ENCODE measurements at regions not wholly inside any gene's neighbourhood (a gene's known extent, or its start where the extent isn't known, plus 50 kb on each side); places are given as distances from the start of the nearest gene placed in this dataset.

GRCh38 chr12:124143726-124144125 is 151.2 kb upstream of the RFLNA start:
- H2BK12ac ChIP-seq (ENCODE audit: low read length) = no peak overlapping the region
- H3K4me1 ChIP-seq (ENCODE audit: control insufficient read depth in 2 of 2, insufficient read depth in 1 of 2, low read depth in 1 of 2, low read length in 2 of 2) = peaks cover 6 to 16% of the 10 kb centered on the region in 2 donors
- no peak overlapping the region for H3K4me2 ChIP-seq (ENCODE audit: insufficient read depth, low read length, poor library complexity, severe bottlenecking)
- no peak overlapping the region for H4K91ac ChIP-seq (ENCODE audit: low read depth, low read length, poor library complexity)
- H3K18ac ChIP-seq (ENCODE audit: low read length) = no peak overlapping the region
- H3K9me3 ChIP-seq (replicated peaks in 1 of 2; ENCODE audit: control insufficient read depth in 2 of 2, insufficient read depth in 1 of 2, low read depth in 1 of 2, low read length in 2 of 2) = peaks cover 4 to 26% of the 10 kb centered on the region in 2 donors
- no peak overlapping the region for H2BK15ac ChIP-seq (ENCODE audit: low read length)
- H3K27me3 ChIP-seq (ENCODE audit: control insufficient read depth in 3 of 3, insufficient read depth in 3 of 3, low read depth in 1 of 3, low read length in 3 of 3) = no peaks in the 10 kb centered on the region
- no peak overlapping the region for H3K4ac ChIP-seq (ENCODE audit: low read length)
- no peak overlapping the region for H3K23ac ChIP-seq (ENCODE audit: low read depth, low read length, poor library complexity)
- no peaks in the 10 kb centered on the region for H3K79me1 ChIP-seq (ENCODE audit: low read depth, low read length)
- no peak overlapping the region for H3K9ac ChIP-seq (ENCODE audit: low read depth, low read length, poor library complexity)
- WGBS, 2 donors (ENCODE audit: extremely low coverage in 2 of 2, insufficient read length in 2 of 2, insufficient replicate concordance in 1 of 2) = no CpG with 5 or more reads among the region's 5 CpGs
- H2BK5ac ChIP-seq (ENCODE audit: low read length) = no peak overlapping the region
- H3K27ac ChIP-seq (replicated peaks; ENCODE audit: low read length) = no peak overlapping the region
- no peak overlapping the region for H2AFZ ChIP-seq (ENCODE audit: low read length)
- no peak overlapping the region for H2AK5ac ChIP-seq (ENCODE audit: low read depth, low read length)
- no peaks in the 10 kb centered on the region for H3K36me3 ChIP-seq (replicated peaks in 1 of 2; ENCODE audit: control insufficient read depth in 2 of 2, insufficient read depth in 2 of 2, low read length in 2 of 2)
- H3K4me3 ChIP-seq (ENCODE audit: low read length in 2 of 2) = no peak overlapping the region
- H2BK120ac ChIP-seq (ENCODE audit: low read depth, low read length) = no peak overlapping the region
- no peak overlapping the region for H3K14ac ChIP-seq (ENCODE audit: low read length)
- no peak overlapping the region for H4K8ac ChIP-seq (ENCODE audit: low read depth, low read length)
- no peak for DNase-seq (ENCODE audit: low spot score)

GRCh38 chr12:124144531-124145194 is 150.2 kb upstream of the RFLNA start:
- Histone ChIP-seq H3K36me3 (replicated peaks in 1 of 2; ENCODE audit: control insufficient read depth in 2 of 2, insufficient read depth in 2 of 2, low read length in 2 of 2) (no peaks in the 10 kb centered on the region), H4K91ac (ENCODE audit: low read depth, low read length, poor library complexity) (no peak overlapping the region), H3K23ac (ENCODE audit: low read depth, low read length, poor library complexity) (no peak overlapping the region), H2BK5ac (ENCODE audit: low read length) (no peak overlapping the region), H4K8ac (ENCODE audit: low read depth, low read length) (no peak overlapping the region), H3K4ac (ENCODE audit: low read length) (no peak overlapping the region), H3K27ac (replicated peaks; ENCODE audit: low read length) (no peak overlapping the region), H3K18ac (ENCODE audit: low read length) (no peak overlapping the region), H2AFZ (ENCODE audit: low read length) (no peak overlapping the region), H3K9me3 (replicated peaks in 1 of 2; ENCODE audit: control insufficient read depth in 2 of 2, insufficient read depth in 1 of 2, low read depth in 1 of 2, low read length in 2 of 2) (peaks cover 4 to 33% of the 10 kb centered on the region in 2 donors), H3K79me1 (ENCODE audit: low read depth, low read length) (no peaks in the 10 kb centered on the region), H3K9ac (ENCODE audit: low read depth, low read length, poor library complexity) (no peak overlapping the region), H3K14ac (ENCODE audit: low read length) (no peak overlapping the region), H3K4me1 (ENCODE audit: control insufficient read depth in 2 of 2, insufficient read depth in 1 of 2, low read depth in 1 of 2, low read length in 2 of 2) (peaks cover 6 to 16% of the 10 kb centered on the region in 2 donors), H2BK120ac (ENCODE audit: low read depth, low read length) (no peak overlapping the region), H2BK12ac (ENCODE audit: low read length) (no peak overlapping the region), H3K27me3 (ENCODE audit: control insufficient read depth in 3 of 3, insufficient read depth in 3 of 3, low read depth in 1 of 3, low read length in 3 of 3) (no peaks in the 10 kb centered on the region), H3K4me2 (ENCODE audit: insufficient read depth, low read length, poor library complexity, severe bottlenecking) (no peak overlapping the region), H2BK15ac (ENCODE audit: low read length) (no peak overlapping the region), H2AK5ac (ENCODE audit: low read depth, low read length) (no peak overlapping the region), H3K4me3 (ENCODE audit: low read length in 2 of 2) (no peak overlapping the region)
- DNase-seq (ENCODE audit: low spot score) = no peak
- WGBS, 2 donors (ENCODE audit: extremely low coverage in 2 of 2, insufficient read length in 2 of 2, insufficient replicate concordance in 1 of 2) = no CpG with 5 or more reads among the region's 9 CpGs

GRCh38 chr12:124147027-124147426 is 147.9 kb upstream of the RFLNA start:
- Histone ChIP-seq H2BK5ac (ENCODE audit: low read length) (no peak overlapping the region), H3K14ac (ENCODE audit: low read length) (no peak overlapping the region), H3K4me2 (ENCODE audit: insufficient read depth, low read length, poor library complexity, severe bottlenecking) (no peak overlapping the region), H3K27ac (replicated peaks; ENCODE audit: low read length) (no peak overlapping the region), H3K18ac (ENCODE audit: low read length) (no peak overlapping the region), H3K4me1 (ENCODE audit: control insufficient read depth in 2 of 2, insufficient read depth in 1 of 2, low read depth in 1 of 2, low read length in 2 of 2) (peaks cover 0 to 4% of the 10 kb centered on the region in 2 donors), H4K91ac (ENCODE audit: low read depth, low read length, poor library complexity) (no peak overlapping the region), H2BK120ac (ENCODE audit: low read depth, low read length) (no peak overlapping the region), H3K9ac (ENCODE audit: low read depth, low read length, poor library complexity) (no peak overlapping the region), H3K4me3 (ENCODE audit: low read length in 2 of 2) (no peak overlapping the region), H3K36me3 (replicated peaks in 1 of 2; ENCODE audit: control insufficient read depth in 2 of 2, insufficient read depth in 2 of 2, low read length in 2 of 2) (no peaks in the 10 kb centered on the region), H2AFZ (ENCODE audit: low read length) (peak overlapping the region; percentile 66), H3K23ac (ENCODE audit: low read depth, low read length, poor library complexity) (no peak overlapping the region), H2BK12ac (ENCODE audit: low read length) (no peak overlapping the region), H3K27me3 (ENCODE audit: control insufficient read depth in 3 of 3, insufficient read depth in 3 of 3, low read depth in 1 of 3, low read length in 3 of 3) (no peaks in the 10 kb centered on the region), H2BK15ac (ENCODE audit: low read length) (no peak overlapping the region), H2AK5ac (ENCODE audit: low read depth, low read length) (no peak overlapping the region), H3K4ac (ENCODE audit: low read length) (no peak overlapping the region), H4K8ac (ENCODE audit: low read depth, low read length) (no peak overlapping the region), H3K9me3 (replicated peaks in 1 of 2; ENCODE audit: control insufficient read depth in 2 of 2, insufficient read depth in 1 of 2, low read depth in 1 of 2, low read length in 2 of 2) (peaks cover 7 to 43% of the 10 kb centered on the region in 2 donors), H3K79me1 (ENCODE audit: low read depth, low read length) (no peaks in the 10 kb centered on the region)
- no peak for DNase-seq (ENCODE audit: low spot score)
- WGBS, 2 donors (ENCODE audit: extremely low coverage in 2 of 2, insufficient read length in 2 of 2, insufficient replicate concordance in 1 of 2) = no CpG with 5 or more reads among the region's 2 CpGs

GRCh38 chr12:124147575-124147974 is 147.3 kb upstream of the RFLNA start:
- no peak overlapping the region for H3K4me2 ChIP-seq (ENCODE audit: insufficient read depth, low read length, poor library complexity, severe bottlenecking)
- DNase-seq (ENCODE audit: low spot score) = no peak
- H3K18ac ChIP-seq (ENCODE audit: low read length) = no peak overlapping the region
- H3K23ac ChIP-seq (ENCODE audit: low read depth, low read length, poor library complexity) = no peak overlapping the region
- H3K36me3 ChIP-seq (replicated peaks in 1 of 2; ENCODE audit: control insufficient read depth in 2 of 2, insufficient read depth in 2 of 2, low read length in 2 of 2) = no peaks in the 10 kb centered on the region
- no peak overlapping the region for H3K4me3 ChIP-seq (ENCODE audit: low read length in 2 of 2)
- H3K79me1 ChIP-seq (ENCODE audit: low read depth, low read length) = no peaks in the 10 kb centered on the region
- H4K8ac ChIP-seq (ENCODE audit: low read depth, low read length) = no peak overlapping the region
- H2BK12ac ChIP-seq (ENCODE audit: low read length) = no peak overlapping the region
- peak overlapping the region; percentile 66 for H2AFZ ChIP-seq (ENCODE audit: low read length)
- H2BK5ac ChIP-seq (ENCODE audit: low read length) = no peak overlapping the region
- H2AK5ac ChIP-seq (ENCODE audit: low read depth, low read length) = no peak overlapping the region
- no peak overlapping the region for H2BK15ac ChIP-seq (ENCODE audit: low read length)
- H3K9me3 ChIP-seq (replicated peaks in 1 of 2; ENCODE audit: control insufficient read depth in 2 of 2, insufficient read depth in 1 of 2, low read depth in 1 of 2, low read length in 2 of 2) = peaks cover 5 to 38% of the 10 kb centered on the region in 2 donors
- no peak overlapping the region for H3K27ac ChIP-seq (replicated peaks; ENCODE audit: low read length)
- no peaks in the 10 kb centered on the region for H3K27me3 ChIP-seq (ENCODE audit: control insufficient read depth in 3 of 3, insufficient read depth in 3 of 3, low read depth in 1 of 3, low read length in 3 of 3)
- WGBS, 2 donors (ENCODE audit: extremely low coverage in 2 of 2, insufficient read length in 2 of 2, insufficient replicate concordance in 1 of 2) = no CpG with 5 or more reads among the region's 6 CpGs
- no peak overlapping the region for H3K9ac ChIP-seq (ENCODE audit: low read depth, low read length, poor library complexity)
- H3K4ac ChIP-seq (ENCODE audit: low read length) = no peak overlapping the region
- H3K14ac ChIP-seq (ENCODE audit: low read length) = no peak overlapping the region
- peaks cover 0 to 4% of the 10 kb centered on the region in 2 donors for H3K4me1 ChIP-seq (ENCODE audit: control insufficient read depth in 2 of 2, insufficient read depth in 1 of 2, low read depth in 1 of 2, low read length in 2 of 2)
- no peak overlapping the region for H4K91ac ChIP-seq (ENCODE audit: low read depth, low read length, poor library complexity)
- H2BK120ac ChIP-seq (ENCODE audit: low read depth, low read length) = no peak overlapping the region
